ENCODE measurements at regions not wholly inside any gene's neighbourhood (a gene's known extent, or its start where the extent isn't known, plus 50 kb on each side); places are given as distances from the start of the nearest gene placed in this dataset.

GRCh38 chr12:84779169-84779568 lies 133.4 kb downstream of the SLC6A15 start:
- TF ChIP-seq CTCF (IDR thresholded peaks at IDR 0.05) (no peak), EZH2 (IDR thresholded peaks at IDR 0.05; ENCODE audit: borderline replicate concordance, insufficient read depth, low read depth, low read length, poor library complexity, severe bottlenecking) (no peak)

Data from B cell (primary cell).